ENCODE measurements at regions not wholly inside any gene's neighbourhood (a gene's known extent, or its start where the extent isn't known, plus 50 kb on each side); places are given as distances from the start of the nearest gene placed in this dataset.

- no peak for ATAC-seq
- Histone ChIP-seq H3F3A (ENCODE audit: low read length, unreplicated experiment) (no peaks in the 10 kb centered on the region), H4K20me1 (ENCODE audit: low read length) (no peaks in the 10 kb centered on the region), H3K79me2 (ENCODE audit: low read length) (no peaks in the 10 kb centered on the region), H3K9me2 (replicated peaks; ENCODE audit: low read length) (no peaks in the 10 kb centered on the region), H3K36me3 (ENCODE audit: low read depth, low read length) (no peaks in the 10 kb centered on the region), H3K9ac (ENCODE audit: low read length) (no peak overlapping the region), H3K27me3 (ENCODE audit: low read length) (no peaks in the 10 kb centered on the region), H3K9me3 (ENCODE audit: low read length) (no peaks in the 10 kb centered on the region), H3K27ac (ENCODE audit: low read length) (no peak overlapping the region), H3K4me1 (ENCODE audit: insufficient read depth, low read length) (no peaks in the 10 kb centered on the region), H2AFZ (ENCODE audit: low read length) (no peak overlapping the region), H3K4me3 (ENCODE audit: low read length) (no peak overlapping the region), H3K4me2 (ENCODE audit: low read length) (no peak overlapping the region)
- BruUV-seq (replicated peaks) = no TSS peak
- TF ChIP-seq EZH2 (IDR thresholded peaks at IDR 0.05; ENCODE audit: low read length, unreplicated experiment) (no peak), CTCF (conservative IDR thresholded peaks at IDR 0.05; ENCODE audit: low read depth, low read length) (no peak), EZH2phosphoT487 (IDR thresholded peaks at IDR 0.05; ENCODE audit: borderline replicate concordance, low read length) (no peak)
- POLR2A ChIA-PET (ENCODE audit: unreplicated experiment) = no interaction called here
- CTCF ChIA-PET = no interaction called here
- DNase-seq = no peak
- intact Hi-C loops (cut with micrococcal nuclease) = no loop called here
Measured at GRCh38 chr3:66705076-66705475, 204.3 kb upstream of the LRIG1 start.

GRCh38 chr3:66706890-66707289 lies 206.1 kb upstream of the LRIG1 start:
- no peaks in the 10 kb centered on the region for H4K20me1 ChIP-seq (ENCODE audit: low read length)
- ChIA-PET CTCF (no interaction called here), POLR2A (ENCODE audit: unreplicated experiment) (no interaction called here)
- no peak overlapping the region for H3K4me3 ChIP-seq (ENCODE audit: low read length)
- ATAC-seq = no peak
- intact Hi-C loops (cut with micrococcal nuclease) = no loop called here
- DNase-seq = no peak
- H3K9me3 ChIP-seq (ENCODE audit: low read length) = no peaks in the 10 kb centered on the region
- no TSS peak for BruUV-seq (replicated peaks)
- H3K9ac ChIP-seq (ENCODE audit: low read length) = no peak overlapping the region
- no peaks in the 10 kb centered on the region for H3K79me2 ChIP-seq (ENCODE audit: low read length)
- no peaks in the 10 kb centered on the region for H3F3A ChIP-seq (ENCODE audit: low read length, unreplicated experiment)
- H3K36me3 ChIP-seq (ENCODE audit: low read depth, low read length) = no peaks in the 10 kb centered on the region
- TF ChIP-seq EZH2phosphoT487 (IDR thresholded peaks at IDR 0.05; ENCODE audit: borderline replicate concordance, low read length) = no peak
- no peak for TF ChIP-seq CTCF (conservative IDR thresholded peaks at IDR 0.05; ENCODE audit: low read depth, low read length)
- no peak for TF ChIP-seq EZH2 (IDR thresholded peaks at IDR 0.05; ENCODE audit: low read length, unreplicated experiment)
- H3K9me2 ChIP-seq (replicated peaks; ENCODE audit: low read length) = no peaks in the 10 kb centered on the region
- H3K4me2 ChIP-seq (ENCODE audit: low read length) = no peak overlapping the region
- H2AFZ ChIP-seq (ENCODE audit: low read length) = no peak overlapping the region
- no peaks in the 10 kb centered on the region for H3K4me1 ChIP-seq (ENCODE audit: insufficient read depth, low read length)
- H3K27ac ChIP-seq (ENCODE audit: low read length) = no peak overlapping the region
- no peaks in the 10 kb centered on the region for H3K27me3 ChIP-seq (ENCODE audit: low read length)

- Histone ChIP-seq H2AFZ (ENCODE audit: low read length) (no peak overlapping the region), H3K9me3 (ENCODE audit: low read length) (no peaks in the 10 kb centered on the region), H4K20me1 (ENCODE audit: low read length) (no peaks in the 10 kb centered on the region), H3K36me3 (ENCODE audit: low read depth, low read length) (no peaks in the 10 kb centered on the region), H3K4me1 (ENCODE audit: insufficient read depth, low read length) (no peaks in the 10 kb centered on the region), H3K27me3 (ENCODE audit: low read length) (no peaks in the 10 kb centered on the region), H3K4me2 (ENCODE audit: low read length) (no peak overlapping the region), H3K27ac (ENCODE audit: low read length) (no peak overlapping the region), H3F3A (ENCODE audit: low read length, unreplicated experiment) (no peaks in the 10 kb centered on the region), H3K9ac (ENCODE audit: low read length) (no peak overlapping the region), H3K9me2 (replicated peaks; ENCODE audit: low read length) (no peaks in the 10 kb centered on the region), H3K79me2 (ENCODE audit: low read length) (no peaks in the 10 kb centered on the region), H3K4me3 (ENCODE audit: low read length) (no peak overlapping the region)
- intact Hi-C loops (cut with micrococcal nuclease) = no loop called here
- POLR2A ChIA-PET (ENCODE audit: unreplicated experiment) = no interaction called here
- BruUV-seq (replicated peaks) = no TSS peak
- TF ChIP-seq CTCF (conservative IDR thresholded peaks at IDR 0.05; ENCODE audit: low read depth, low read length) (no peak), EZH2phosphoT487 (IDR thresholded peaks at IDR 0.05; ENCODE audit: borderline replicate concordance, low read length) (no peak), EZH2 (IDR thresholded peaks at IDR 0.05; ENCODE audit: low read length, unreplicated experiment) (no peak)
- DNase-seq = no peak
- ATAC-seq = no peak
- CTCF ChIA-PET = no interaction called here
Measured at GRCh38 chr3:66709532-66709931, 208.7 kb upstream of the LRIG1 start.
